GM21423 (cell line): ENCODE measurements at regions not wholly inside any gene's neighbourhood (a gene's known extent, or its start where the extent isn't known, plus 50 kb on each side); places are given as distances from the start of the nearest gene placed in this dataset.
"Not testable (repeated sequence)": the region's sequence is repeated elsewhere in the genome, so short reads cannot be mapped to it uniquely, and the experiment has no call there.

Source experiments
- ATAC-seq: cut with Tn5 transposase; IDR thresholded peaks from one replicate; pipeline ENCODE4 v1.9.1; 2021; ENCODE audit warnings: mild to moderate bottlenecking, moderate library complexity; ENCODE audit not compliant: unreplicated experiment

DNA sequence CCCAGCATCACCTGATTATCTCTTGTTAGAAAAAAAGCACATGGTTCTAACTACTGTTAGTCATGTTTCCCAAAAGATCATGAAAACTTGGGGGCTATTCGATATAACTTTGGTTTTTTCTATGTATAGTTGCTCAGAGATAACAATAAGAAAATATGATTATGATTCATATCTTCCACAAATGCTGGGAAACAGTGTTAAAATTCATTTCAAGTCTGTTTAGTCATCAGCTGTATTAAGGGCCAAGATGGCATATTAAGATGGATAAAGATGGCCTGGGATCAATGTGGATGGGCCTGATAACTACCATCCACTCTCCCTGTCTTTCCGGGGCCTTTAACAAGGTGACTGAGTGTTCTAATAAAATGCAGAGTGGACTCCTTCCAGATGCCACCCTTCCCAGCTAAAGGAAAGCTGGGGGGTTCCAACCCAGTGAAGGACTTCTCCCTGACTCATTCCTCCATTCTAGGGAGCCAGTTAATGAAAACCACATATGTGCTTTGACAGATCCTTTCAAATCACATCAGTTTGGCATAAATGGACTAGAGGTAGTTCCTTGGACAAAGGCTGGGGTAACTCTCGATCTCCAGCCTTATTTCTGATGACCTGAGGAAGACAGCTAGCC is 221.6 kb downstream of the VAPA start:
- no peak for ATAC-seq

DNA sequence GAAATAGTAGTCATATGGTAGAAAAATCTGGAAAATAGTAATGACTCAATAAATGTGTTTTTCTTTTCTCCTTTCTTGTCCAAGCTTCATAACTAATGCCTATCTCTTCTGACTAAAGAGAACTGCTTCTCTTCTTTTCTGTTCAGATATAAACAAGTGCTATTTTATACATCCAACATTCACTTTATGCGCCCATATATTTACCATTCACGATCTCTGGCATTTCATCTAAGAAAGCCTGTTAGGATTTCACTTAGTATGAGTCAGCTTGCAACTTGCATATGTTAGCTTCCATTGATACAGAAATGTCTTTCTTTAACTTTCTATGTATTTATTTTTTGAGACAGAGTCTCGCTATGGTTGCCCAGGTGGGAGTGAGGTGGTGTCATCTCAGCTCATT is 224.9 kb downstream of the VAPA start:
- ATAC-seq = no peak

DNA sequence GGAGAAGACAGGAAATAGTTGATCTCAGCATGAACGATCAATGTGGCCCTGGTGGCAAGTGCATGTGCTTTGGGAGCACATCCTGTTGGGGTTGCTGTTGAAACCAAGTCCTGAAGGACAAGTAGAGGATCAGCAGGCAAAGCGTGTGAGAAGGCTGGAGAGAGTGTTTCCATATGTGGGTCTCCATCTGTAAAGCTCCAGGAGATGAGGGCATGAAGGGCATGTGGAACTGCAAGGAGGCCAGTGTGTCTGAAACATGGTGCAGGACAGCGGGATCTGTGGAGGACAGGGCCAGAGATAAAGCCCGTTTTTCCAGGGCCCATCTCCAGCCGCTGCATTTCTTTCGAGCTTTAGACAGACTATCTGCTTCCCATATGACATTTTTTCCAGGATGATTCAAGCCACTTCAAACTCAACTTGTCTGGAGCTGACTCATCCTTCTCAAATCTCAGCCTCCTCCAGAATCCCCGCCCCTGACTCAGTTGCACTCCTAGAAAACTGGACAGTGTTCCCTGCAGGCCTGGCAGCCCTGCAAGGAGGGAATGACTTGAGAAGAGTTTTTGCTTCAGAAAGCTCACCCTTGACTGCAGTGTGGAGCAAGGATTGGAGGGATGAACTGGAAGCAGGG is 226.1 kb downstream of the VAPA start:
- no peak for ATAC-seq

DNA sequence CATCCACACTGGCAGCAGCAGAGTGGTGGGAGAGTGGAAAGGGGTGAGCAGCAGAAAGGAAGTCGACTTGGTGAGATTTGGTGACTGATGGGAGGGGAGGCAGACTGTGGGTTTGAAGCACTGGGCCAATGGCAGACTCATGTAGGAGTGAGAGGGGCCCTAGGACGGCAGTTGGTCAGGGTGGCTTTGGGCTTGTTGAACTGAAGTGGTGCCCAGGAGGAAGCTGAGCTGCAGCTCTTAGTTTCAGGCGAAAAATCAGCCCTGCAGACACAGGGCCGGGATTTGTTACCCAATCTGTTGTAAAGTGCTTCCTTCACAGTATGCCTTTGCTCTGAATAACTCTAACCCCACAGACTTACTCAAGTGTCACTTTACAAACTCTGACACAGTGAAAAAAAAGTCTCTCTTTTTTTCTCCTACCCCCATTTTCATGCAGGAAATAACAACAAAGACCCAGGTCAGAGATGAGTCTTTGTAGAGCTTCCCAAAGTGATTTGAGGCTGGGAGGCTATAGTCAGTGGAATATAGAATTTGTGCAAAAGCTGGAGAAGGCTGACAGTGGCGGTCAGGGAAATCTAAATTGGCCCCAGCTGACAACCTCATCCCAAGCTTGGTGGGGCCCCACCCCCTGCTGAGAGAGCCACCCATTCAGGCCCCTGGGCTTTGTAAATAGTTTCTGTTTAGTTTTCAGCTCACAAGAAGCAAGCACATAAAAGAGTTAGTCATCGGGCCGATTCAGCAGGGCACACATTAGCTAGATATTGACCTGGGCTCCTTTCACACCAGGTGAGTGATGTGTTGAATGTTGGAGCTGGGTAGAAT is 226.9 kb downstream of the VAPA start:
- no peak for ATAC-seq

DNA sequence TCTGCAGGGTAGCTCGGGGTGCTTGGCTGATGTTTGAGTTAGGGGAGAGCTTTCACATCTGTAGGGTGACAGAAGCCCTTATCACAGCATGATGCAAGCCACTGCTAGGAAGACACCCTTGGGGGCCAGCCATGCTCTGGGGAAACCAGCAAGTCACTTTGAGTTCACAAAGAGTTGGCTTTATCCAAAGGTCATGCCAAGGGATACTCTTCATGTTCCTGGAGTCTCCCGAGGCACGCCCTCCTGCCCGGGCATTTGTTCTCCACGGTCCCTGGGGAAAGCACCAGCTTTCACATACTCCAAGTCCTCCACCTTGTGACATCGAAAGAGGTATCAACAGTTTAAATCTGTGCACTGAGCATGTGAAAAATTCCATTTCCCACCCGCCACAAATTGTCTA is 227.7 kb downstream of the VAPA start:
- ATAC-seq = no peak

DNA sequence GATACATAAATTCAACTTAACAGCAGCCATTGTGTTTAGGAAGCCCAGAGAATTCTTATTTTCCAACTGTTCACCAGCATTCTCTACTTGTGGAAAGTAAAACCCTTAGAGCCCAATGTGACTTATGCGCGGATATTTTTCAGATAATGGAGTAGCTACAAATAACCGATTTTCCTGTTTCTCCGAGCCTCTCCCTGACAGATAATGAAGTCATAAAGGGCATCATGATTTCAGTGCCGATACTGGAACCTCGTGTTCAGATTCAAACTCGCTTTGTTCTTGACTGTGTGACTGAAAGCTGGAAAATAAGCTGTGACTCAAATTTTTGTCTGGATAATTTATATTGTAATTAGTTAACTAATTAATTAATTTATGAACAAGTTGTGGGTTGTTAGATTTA is 228.2 kb downstream of the VAPA start:
- ATAC-seq = no peak

DNA sequence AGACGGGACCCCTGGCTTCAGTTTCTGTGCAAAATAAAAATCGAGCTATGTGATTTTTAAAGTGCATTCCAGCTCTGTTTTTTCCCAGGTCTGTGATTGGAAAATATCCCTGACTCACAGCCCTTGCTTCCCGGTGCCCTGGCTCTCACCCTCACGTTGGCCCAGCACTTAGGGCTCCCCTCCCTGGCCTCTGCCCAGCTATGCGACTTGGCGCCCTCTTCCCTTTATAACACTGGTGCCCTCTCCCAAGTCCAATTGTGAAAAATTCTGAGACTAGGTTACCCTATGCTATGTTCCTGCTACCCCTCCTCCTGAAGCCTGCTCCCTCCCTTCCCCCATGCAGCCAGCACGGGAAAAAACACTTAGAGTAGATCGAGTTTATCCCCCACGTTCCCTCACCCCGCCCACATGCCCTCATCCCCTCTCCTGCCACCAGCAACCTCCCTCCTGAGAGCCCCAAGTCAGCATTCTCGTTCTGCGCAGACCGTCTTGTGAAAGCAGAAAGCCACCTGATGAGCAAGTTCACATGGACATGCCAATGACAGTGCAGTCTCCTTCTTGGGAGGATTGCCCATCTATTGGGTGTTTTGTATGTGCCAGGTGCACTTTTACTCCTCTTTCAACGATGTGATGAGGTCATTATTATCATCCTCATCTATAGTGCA is 228.8 kb downstream of the VAPA start:
- ATAC-seq = no peak

DNA sequence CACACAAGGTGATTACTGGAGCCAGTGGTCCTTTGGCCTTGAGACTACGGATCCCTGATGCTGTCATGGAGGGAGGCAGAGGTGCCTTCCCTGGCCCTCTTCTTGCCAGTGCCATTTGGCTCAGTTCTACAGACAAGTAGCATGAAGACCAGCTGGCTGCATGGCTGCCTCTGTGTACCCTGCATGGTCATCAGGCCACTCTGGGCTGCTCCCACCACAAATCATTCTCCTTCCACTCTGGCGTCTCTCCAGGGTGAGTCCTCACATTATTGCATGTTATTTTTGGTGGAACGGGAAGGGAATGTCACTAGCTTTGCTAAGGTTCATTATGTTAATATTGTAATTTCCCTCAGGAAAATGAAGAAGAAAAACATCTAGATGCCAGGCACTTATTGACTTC is 229.8 kb downstream of the VAPA start:
- ATAC-seq = no peak

DNA sequence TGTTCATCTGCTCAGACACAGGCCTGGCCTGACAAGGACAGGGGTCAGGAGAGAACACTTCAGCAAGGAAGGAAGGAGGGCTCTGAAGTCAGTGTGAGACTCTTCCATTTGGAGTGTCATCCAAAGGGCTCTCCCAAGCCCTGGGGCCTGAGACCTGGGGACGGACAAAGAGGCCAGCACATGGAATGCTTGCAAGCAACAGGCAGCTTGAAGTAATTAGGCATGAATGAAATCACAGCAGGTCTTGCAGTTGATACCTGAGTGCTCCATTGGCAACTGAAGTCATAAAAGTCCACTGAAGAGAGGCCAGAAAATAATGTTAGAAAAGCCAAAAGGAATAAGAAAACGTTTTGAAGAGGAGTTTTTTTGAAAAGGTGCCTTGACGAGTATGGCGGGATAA is 231.7 kb downstream of the VAPA start:
- no peak for ATAC-seq

DNA sequence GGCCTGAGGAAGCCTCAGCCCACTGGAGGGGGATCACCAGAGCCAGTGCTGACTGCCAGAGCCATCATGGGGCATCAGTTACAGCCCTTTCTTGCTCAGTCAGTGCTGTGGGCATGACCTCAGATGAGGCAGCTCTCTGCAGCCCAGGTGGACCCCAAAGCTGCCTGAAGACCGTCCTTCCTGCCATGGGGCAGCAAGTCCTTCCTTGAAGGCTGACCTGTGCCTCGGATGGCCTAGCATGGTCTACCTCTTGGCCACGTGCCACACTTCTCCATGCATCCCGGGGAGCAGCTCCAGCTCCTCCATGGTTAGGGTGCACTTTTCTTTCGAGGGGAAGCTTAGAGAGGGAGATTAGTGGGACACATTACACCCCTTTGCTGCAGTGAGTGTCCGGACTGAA is 233.4 kb downstream of the VAPA start:
- no peak for ATAC-seq

DNA sequence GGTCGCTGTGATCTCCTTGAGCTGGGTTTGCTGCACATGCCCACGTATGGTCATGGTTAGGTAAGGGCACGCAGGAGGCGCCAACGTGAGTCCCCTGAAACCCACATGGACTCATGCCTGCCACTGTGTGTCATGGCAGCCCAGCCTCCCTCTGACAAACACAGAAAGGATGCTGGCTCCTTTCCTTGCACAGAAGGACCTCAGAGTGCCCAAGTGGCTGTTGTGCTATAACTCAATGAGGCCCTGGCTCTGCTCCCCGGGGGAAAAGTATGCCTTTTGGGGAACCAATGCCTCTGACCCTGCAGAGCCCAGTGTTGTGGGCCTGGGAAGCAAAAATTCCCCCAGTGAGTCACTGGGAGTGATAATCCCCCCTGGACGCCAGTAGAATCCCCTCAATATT is 233.9 kb downstream of the VAPA start:
- ATAC-seq = no peak

DNA sequence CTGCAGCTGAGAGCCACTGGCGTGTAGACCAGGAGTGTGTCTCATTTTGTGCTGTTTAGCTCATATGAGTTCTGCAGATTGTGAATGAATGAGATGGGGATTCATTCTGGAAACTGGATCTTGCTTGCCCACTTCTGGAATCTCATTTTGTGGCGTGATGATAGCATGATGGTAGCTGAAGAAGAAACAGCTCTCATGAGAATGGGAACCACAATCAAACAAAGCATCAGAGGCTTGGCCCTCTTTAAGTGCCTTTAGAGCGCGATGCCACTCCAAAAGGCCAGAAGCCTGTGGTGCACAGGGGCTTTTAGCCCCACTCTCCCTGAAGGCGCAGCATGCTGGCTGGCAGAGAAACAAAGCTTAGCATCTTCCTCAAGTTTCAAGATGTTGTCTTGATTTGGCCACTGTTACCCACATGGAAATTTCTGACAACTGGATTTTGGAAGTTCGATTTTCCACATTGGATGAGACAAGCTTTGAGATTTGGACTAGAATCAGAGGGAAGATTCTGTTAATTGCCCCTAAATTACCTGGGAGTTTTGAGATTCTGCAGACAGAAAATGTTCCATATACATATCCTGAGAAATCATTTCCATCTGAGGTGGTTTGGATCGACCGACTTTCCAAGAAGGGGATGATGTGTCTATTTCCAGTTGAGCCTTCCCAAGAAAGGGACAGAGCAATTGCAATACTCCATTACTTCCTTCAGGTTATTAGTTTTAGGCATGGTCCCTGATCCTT is 234.5 kb downstream of the VAPA start:
- no peak for ATAC-seq

DNA sequence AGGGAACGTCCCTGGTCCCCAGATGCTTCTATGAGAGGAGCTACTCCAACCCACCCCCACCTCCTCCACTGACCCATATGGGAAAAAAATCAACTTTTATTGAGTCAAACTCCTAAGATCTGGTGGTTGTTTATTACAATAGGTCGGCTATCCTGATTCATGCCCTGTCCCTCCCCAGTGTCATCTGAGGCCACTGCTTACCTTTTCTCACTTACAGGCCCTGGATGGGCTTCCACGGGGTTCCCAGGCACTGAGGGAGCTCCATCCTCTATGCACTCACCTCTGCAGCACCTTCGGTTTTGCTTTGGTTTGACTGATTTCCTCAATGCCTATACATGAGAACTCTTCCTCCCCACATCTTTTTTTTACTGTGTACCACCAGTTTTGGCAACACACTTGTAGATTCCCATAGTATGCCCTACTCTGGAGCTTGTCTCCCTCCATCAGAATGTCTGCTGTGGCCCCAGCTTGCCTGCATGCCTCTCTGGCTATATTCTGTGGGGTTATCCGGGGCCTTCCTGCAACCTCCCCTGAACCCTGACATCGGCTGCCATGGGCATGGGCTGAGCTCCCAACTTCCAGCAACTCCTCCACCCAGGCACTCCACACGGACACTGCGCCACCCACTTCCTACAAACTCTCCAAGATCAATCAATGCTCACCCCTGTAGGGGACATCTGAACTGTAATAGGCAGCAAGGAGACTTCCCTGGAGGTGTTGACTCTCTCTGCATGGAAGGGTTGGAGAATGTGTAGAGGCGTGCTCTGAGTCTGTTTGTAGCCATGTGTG is 236.1 kb downstream of the VAPA start:
- no peak for ATAC-seq

DNA sequence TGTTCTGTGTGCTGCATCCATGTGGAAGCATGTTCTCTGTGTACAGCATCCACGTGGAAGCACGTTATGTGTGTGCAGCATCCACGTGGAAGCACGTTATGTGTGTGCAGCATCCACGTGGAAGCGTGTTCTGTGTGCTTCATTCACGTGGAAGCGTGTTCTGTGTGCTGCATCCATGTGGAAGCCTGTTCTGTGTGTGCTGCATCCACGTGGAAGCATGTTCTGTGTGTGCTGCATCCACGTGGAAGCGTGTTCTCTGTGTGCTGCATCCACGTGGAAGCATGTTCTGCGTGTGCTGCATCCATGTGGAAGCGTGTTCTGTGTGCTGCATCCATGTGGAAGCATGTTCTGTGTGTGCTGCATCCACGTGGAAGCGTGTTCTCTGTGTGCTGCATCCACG is 236.8 kb downstream of the VAPA start:
- not testable (repeated sequence) for ATAC-seq

DNA sequence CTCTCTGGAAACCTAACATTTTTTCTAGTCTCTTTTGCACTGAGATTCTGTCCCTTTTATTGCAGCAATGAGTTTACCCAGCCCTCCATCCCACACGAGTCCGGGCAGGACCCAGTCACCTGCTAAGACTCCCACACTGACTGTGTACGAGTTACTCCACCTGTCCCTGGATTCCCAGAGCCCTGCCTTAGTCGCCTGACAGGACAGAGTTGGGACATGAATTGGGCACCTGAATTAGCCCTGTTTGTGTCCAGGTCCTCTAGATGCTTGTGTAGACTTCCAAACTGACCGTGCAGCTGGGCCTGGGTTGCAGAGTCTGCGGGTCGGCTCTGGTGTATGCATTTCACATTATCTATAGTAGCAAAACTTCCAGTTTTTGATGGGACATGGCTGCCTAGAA is 238.7 kb downstream of the VAPA start:
- no peak for ATAC-seq

DNA sequence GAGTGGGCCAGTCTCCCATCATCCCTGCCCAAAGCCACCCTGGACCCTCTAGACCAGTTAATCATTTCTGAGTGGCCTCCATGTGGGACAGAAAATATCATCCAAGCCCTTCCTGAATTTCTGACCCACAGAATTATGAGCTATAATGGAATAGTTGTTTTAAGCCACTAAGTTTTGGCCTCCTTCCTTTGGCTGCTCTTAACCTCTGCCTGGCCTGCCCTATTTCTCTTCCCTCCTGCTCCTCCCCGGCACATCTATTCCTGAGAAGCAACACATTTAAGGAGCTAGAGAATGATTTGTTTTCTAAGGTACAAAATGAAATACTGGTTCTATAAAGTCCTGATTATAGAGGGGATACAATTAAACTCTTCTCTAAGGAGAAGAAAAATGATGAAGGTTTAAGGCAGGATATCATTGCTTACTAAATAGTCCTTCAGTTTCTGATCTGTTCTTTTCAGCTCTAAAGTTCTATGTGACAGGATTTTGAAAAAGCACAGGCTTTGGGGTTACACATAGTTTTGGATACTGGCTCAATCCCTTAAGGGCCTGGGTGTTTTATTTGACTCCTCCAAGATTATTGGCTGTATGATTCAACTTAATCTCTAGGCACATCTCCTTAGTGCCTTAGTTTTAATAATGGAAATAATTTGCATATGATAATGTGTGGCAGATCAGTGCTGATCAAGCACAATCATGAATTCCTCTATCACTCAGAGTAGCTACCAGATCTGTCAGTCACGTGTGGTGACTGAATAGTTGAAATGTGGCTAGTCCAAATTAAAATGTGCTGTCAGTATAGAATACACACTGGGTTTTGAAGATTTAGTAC is 240.3 kb downstream of the VAPA start:
- no peak for ATAC-seq

DNA sequence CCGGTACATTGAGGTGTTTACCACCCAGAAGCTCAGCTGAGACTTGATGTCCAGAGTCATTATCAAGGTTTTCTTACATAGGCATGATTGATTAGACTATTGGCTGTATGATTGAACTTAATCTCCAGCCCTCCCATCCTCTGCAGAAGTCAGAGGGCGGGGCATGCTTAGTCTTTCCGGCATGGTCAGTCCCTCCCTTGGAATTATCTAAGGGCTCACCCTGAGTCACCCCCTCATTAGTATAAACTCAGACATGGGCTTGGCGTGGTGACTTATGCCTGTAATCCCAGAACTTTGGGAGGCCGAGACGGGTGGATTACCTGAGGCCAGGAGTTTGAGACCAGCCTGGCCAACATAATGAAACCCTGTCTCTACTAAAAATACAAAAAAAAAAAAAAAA is 243.9 kb downstream of the VAPA start:
- ATAC-seq = no peak

DNA sequence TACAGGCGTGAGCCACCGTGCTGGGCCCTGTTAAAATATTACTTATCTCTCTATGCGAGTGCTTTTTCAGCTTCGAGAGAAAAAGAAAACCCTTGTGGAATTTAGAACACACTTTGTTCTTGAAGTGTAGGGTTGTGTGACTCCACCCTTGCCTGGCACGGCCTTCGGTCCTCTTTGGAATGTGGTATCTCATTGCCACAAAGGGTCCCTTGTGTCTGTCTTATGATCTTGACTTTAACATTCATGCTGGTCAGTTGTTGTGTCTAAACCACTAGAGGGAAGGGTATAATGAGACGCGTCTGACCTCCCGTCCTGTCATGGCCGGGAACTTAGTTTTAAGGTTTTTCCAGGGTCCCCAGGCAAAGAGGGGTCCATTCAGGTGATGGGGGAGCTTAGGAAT is 246.4 kb downstream of the VAPA start:
- ATAC-seq = no peak

DNA sequence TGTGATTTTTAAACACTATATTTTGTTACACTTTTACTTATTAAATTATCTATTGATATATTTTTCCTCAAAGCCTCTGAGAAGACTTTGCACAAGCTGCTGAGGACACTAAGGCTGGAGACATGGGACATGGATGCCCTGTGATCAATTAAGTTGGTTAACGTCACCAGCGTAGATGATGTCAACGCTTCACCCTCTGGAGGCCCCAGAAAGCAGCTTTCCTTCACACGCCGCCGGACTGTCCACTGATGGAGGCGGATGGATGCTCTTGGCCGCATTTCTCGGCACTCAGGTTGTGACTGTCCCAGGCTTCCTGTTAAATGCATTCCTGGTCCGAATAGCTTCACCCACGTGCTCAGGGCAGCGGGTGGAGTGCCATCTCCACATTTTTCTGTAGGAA is 247.5 kb downstream of the VAPA start:
- no peak for ATAC-seq
